CD4-positive, CD25-positive, alpha-beta regulatory T cell (primary cell): ENCODE measurements at regions not wholly inside any gene's neighbourhood (a gene's known extent, or its start where the extent isn't known, plus 50 kb on each side); places are given as distances from the start of the nearest gene placed in this dataset.

Experiments
- ATAC-seq, 2 donors: fragments of 150-1000 bp; cut with Tn5 transposase; one replicate each; pipeline ENCODE4 v1.10.0; 2021; ENCODE audit warnings: low read depth in 2 of 2, moderate number of reproducible peaks in 2 of 2, moderate library complexity in 1 of 2
- DNase-seq, 3 donors: peaks; one replicate each; pipeline versions ENCODE4 v3.0.0 to v3.0.0-alpha.2; 2012 to 2022; ENCODE audit warnings: mixed read lengths in 1 of 3
- H3K27ac ChIP-seq: one replicate; pipeline ENCODE4 v1.7.0; 2013; ENCODE audit warnings: mild to moderate bottlenecking, low read length; ENCODE audit not compliant: insufficient read depth, poor library complexity, severe bottlenecking
- H3K27me3 ChIP-seq: one replicate; pipeline ENCODE4 v1.7.0; 2013; ENCODE audit warnings: low read length; ENCODE audit not compliant: control insufficient read depth, insufficient read depth
- H3K36me3 ChIP-seq: one replicate; pipeline ENCODE4 v1.7.0; 2013; ENCODE audit warnings: mild to moderate bottlenecking, low read length, moderate library complexity; ENCODE audit not compliant: control insufficient read depth, insufficient read depth
- H3K4me1 ChIP-seq: 2 replicates; pipeline ENCODE4 v1.7.0; 2013; ENCODE audit warnings: mild to moderate bottlenecking, low read length; ENCODE audit not compliant: insufficient read depth, control insufficient read depth, poor library complexity, severe bottlenecking
- H3K4me3 ChIP-seq: one replicate; pipeline ENCODE4 v1.7.0; 2013; ENCODE audit warnings: low read depth, mild to moderate bottlenecking, low read length, moderate library complexity
- H3K9me3 ChIP-seq, 2 experiments: 1 replicate in 1 of 2; 2 replicates in 1 of 2; pipeline ENCODE4 v1.7.0; 2013; ENCODE audit warnings: low read length in 2 of 2, mild to moderate bottlenecking in 1 of 2, moderate library complexity in 1 of 2; ENCODE audit not compliant: control insufficient read depth in 2 of 2
- H3K27ac Mint-ChIP-seq, 3 donors: one replicate each; pipeline ENCODE4 v1.8.0; 2020 to 2022; ENCODE audit warnings: mild to moderate bottlenecking in 3 of 3, mixed read lengths in 3 of 3, moderate library complexity in 2 of 3
- H3K27me3 Mint-ChIP-seq: one replicate; pipeline ENCODE4 v1.8.0; 2022; ENCODE audit warnings: mild to moderate bottlenecking, mixed read lengths
- H3K36me3 Mint-ChIP-seq: one replicate; pipeline ENCODE4 v1.8.0; 2020; ENCODE audit warnings: mixed read lengths
- H3K4me1 Mint-ChIP-seq, 4 donors: one replicate each; pipeline ENCODE4 v1.8.0; 2020 to 2022; ENCODE audit warnings: mixed read lengths in 4 of 4, mild to moderate bottlenecking in 1 of 4
- H3K4me3 Mint-ChIP-seq, 4 donors: one replicate each; pipeline ENCODE4 v1.8.0; 2020 to 2022; ENCODE audit warnings: mild to moderate bottlenecking in 4 of 4, mixed read lengths in 4 of 4, moderate library complexity in 3 of 4
- H3K9me3 Mint-ChIP-seq, 7 donors: one replicate each; pipeline ENCODE4 v1.8.0; 2020 to 2022; ENCODE audit warnings: mixed read lengths in 7 of 7, mild to moderate bottlenecking in 3 of 7, moderate library complexity in 2 of 7

GRCh38 chr1:232484856-232485255, 145.1 kb downstream of the SIPA1L2 start:
- H3K4me3 ChIP-seq = no peak overlapping the region
- no peaks in the 10 kb centered on the region for H3K27me3 ChIP-seq
- Mint-ChIP-seq H3K9me3 (peaks cover 0 to 3% (median 0%) of the 10 kb centered on the region in 7 donors), H3K27me3 (no peaks in the 10 kb centered on the region), H3K27ac (no peak overlapping the region), H3K36me3 (no peaks in the 10 kb centered on the region), H3K4me3 (no peak overlapping the region), H3K4me1 (no peaks in the 10 kb centered on the region)
- no peak overlapping the region for H3K27ac ChIP-seq
- H3K9me3 ChIP-seq = no peaks in the 10 kb centered on the region
- H3K4me1 ChIP-seq = no peaks in the 10 kb centered on the region
- no peak for DNase-seq
- no peak for ATAC-seq
- H3K36me3 ChIP-seq = no peaks in the 10 kb centered on the region

GRCh38 chr1:232483826-232484225, 146.1 kb downstream of the SIPA1L2 start:
- no peaks in the 10 kb centered on the region for H3K4me1 ChIP-seq
- H3K36me3 Mint-ChIP-seq = no peaks in the 10 kb centered on the region
- no peaks in the 10 kb centered on the region for H3K9me3 Mint-ChIP-seq
- no peak for ATAC-seq
- no peak overlapping the region for H3K27ac Mint-ChIP-seq
- H3K36me3 ChIP-seq = no peaks in the 10 kb centered on the region
- H3K4me3 ChIP-seq = no peak overlapping the region
- no peaks in the 10 kb centered on the region for H3K9me3 ChIP-seq
- H3K27me3 Mint-ChIP-seq = no peaks in the 10 kb centered on the region
- H3K27me3 ChIP-seq = no peaks in the 10 kb centered on the region
- DNase-seq = no peak
- no peak overlapping the region for H3K27ac ChIP-seq
- H3K4me3 Mint-ChIP-seq = no peak overlapping the region
- H3K4me1 Mint-ChIP-seq = no peaks in the 10 kb centered on the region

- H3K27me3 Mint-ChIP-seq = peaks cover 13% of the 10 kb centered on the region
- H3K4me3 Mint-ChIP-seq = no peak overlapping the region
- no peak overlapping the region for H3K27ac Mint-ChIP-seq
- Histone ChIP-seq H3K27ac (no peak overlapping the region), H3K4me3 (no peak overlapping the region), H3K27me3 (no peaks in the 10 kb centered on the region), H3K36me3 (no peaks in the 10 kb centered on the region), H3K9me3 (no peaks in the 10 kb centered on the region), H3K4me1 (no peaks in the 10 kb centered on the region)
- H3K4me1 Mint-ChIP-seq = no peaks in the 10 kb centered on the region
- no peaks in the 10 kb centered on the region for H3K36me3 Mint-ChIP-seq
- ATAC-seq = no peak
- DNase-seq = no peak
- H3K9me3 Mint-ChIP-seq = no peaks in the 10 kb centered on the region
Observed at GRCh38 chr1:232481091-232481490, 148.8 kb downstream of the SIPA1L2 start.

GRCh38 chr1:232477728-232478127, 152.2 kb downstream of the SIPA1L2 start:
- no peaks in the 10 kb centered on the region for H3K36me3 ChIP-seq
- Mint-ChIP-seq H3K36me3 (no peaks in the 10 kb centered on the region), H3K4me1 (no peaks in the 10 kb centered on the region), H3K4me3 (no peak overlapping the region), H3K27ac (no peak overlapping the region), H3K9me3 (no peaks in the 10 kb centered on the region), H3K27me3 (peaks cover 13% of the 10 kb centered on the region)
- no peaks in the 10 kb centered on the region for H3K9me3 ChIP-seq
- ATAC-seq (no peak), DNase-seq (no peak)
- no peaks in the 10 kb centered on the region for H3K4me1 ChIP-seq
- H3K27ac ChIP-seq = no peak overlapping the region
- H3K27me3 ChIP-seq = no peaks in the 10 kb centered on the region
- H3K4me3 ChIP-seq = no peak overlapping the region

- no peak overlapping the region for H3K4me3 Mint-ChIP-seq
- no peak for ATAC-seq
- Histone ChIP-seq H3K27ac (no peak overlapping the region), H3K27me3 (no peaks in the 10 kb centered on the region), H3K36me3 (no peaks in the 10 kb centered on the region), H3K4me1 (no peaks in the 10 kb centered on the region), H3K4me3 (no peak overlapping the region), H3K9me3 (no peaks in the 10 kb centered on the region)
- H3K27me3 Mint-ChIP-seq = peaks cover 13% of the 10 kb centered on the region
- no peaks in the 10 kb centered on the region for H3K36me3 Mint-ChIP-seq
- no peaks in the 10 kb centered on the region for H3K4me1 Mint-ChIP-seq
- no peak overlapping the region for H3K27ac Mint-ChIP-seq
- DNase-seq = no peak
- no peaks in the 10 kb centered on the region for H3K9me3 Mint-ChIP-seq
Observed at GRCh38 chr1:232476538-232476950, 153.4 kb downstream of the SIPA1L2 start.

GRCh38 chr1:232474826-232475225, 155.1 kb downstream of the SIPA1L2 start:
- Histone ChIP-seq H3K4me1 (no peaks in the 10 kb centered on the region), H3K9me3 (no peaks in the 10 kb centered on the region), H3K27me3 (no peaks in the 10 kb centered on the region), H3K36me3 (no peaks in the 10 kb centered on the region), H3K27ac (no peak overlapping the region), H3K4me3 (no peak overlapping the region)
- no peaks in the 10 kb centered on the region for H3K4me1 Mint-ChIP-seq
- DNase-seq (no peak), ATAC-seq (no peak)
- H3K4me3 Mint-ChIP-seq = no peak overlapping the region
- H3K36me3 Mint-ChIP-seq = no peaks in the 10 kb centered on the region
- no peak overlapping the region for H3K27ac Mint-ChIP-seq
- H3K27me3 Mint-ChIP-seq = peaks cover 13% of the 10 kb centered on the region
- H3K9me3 Mint-ChIP-seq = no peaks in the 10 kb centered on the region

GRCh38 chr1:232473900-232474299, 156.0 kb downstream of the SIPA1L2 start:
- Mint-ChIP-seq H3K4me1 (no peaks in the 10 kb centered on the region), H3K27ac (no peak overlapping the region), H3K4me3 (no peak overlapping the region), H3K36me3 (no peaks in the 10 kb centered on the region), H3K9me3 (no peaks in the 10 kb centered on the region), H3K27me3 (peaks cover 13% of the 10 kb centered on the region)
- H3K27ac ChIP-seq = no peak overlapping the region
- H3K9me3 ChIP-seq = no peaks in the 10 kb centered on the region
- ATAC-seq (no peak), DNase-seq (no peak)
- no peaks in the 10 kb centered on the region for H3K4me1 ChIP-seq
- H3K4me3 ChIP-seq = no peak overlapping the region
- H3K36me3 ChIP-seq = no peaks in the 10 kb centered on the region
- H3K27me3 ChIP-seq = no peaks in the 10 kb centered on the region

GRCh38 chr1:232473324-232473723, 156.6 kb downstream of the SIPA1L2 start:
- H3K4me3 ChIP-seq = no peak overlapping the region
- H3K27me3 Mint-ChIP-seq = peaks cover 9% of the 10 kb centered on the region
- H3K9me3 ChIP-seq = no peaks in the 10 kb centered on the region
- no peaks in the 10 kb centered on the region for H3K9me3 Mint-ChIP-seq
- no peak overlapping the region for H3K4me3 Mint-ChIP-seq
- no peak for ATAC-seq
- no peaks in the 10 kb centered on the region for H3K36me3 ChIP-seq
- H3K4me1 Mint-ChIP-seq = no peaks in the 10 kb centered on the region
- no peak overlapping the region for H3K27ac ChIP-seq
- H3K4me1 ChIP-seq = no peaks in the 10 kb centered on the region
- no peak for DNase-seq
- H3K27me3 ChIP-seq = no peaks in the 10 kb centered on the region
- no peak overlapping the region for H3K27ac Mint-ChIP-seq
- H3K36me3 Mint-ChIP-seq = no peaks in the 10 kb centered on the region
